GM23338 (cell line): ENCODE measurements at regions not wholly inside any gene's neighbourhood (a gene's known extent, or its start where the extent isn't known, plus 50 kb on each side); places are given as distances from the start of the nearest gene placed in this dataset.

Source experiments
- ATAC-seq: fragments of 200-7000 bp; cut with Tn5 transposase; 3 replicates; pipeline ENCODE4 v1.9.1; 2020
- DNase-seq: peaks from one replicate; pipeline ENCODE4 v3.0.0-alpha.2; 2015; ENCODE audit warnings: low spot score
- H2AFZ ChIP-seq: fragments of 200-600 bp; sonication (generic); 2 replicates; pipeline ENCODE4 v1.8.0; 2016; ENCODE audit warnings: antibody characterized with exemption, mild to moderate bottlenecking, moderate library complexity
- H3F3A ChIP-seq: fragments of 200-600 bp; sonication (generic); replicated peaks from 2 replicates; pipeline ENCODE4 v1.8.0; 2017; ENCODE audit warnings: antibody characterized with exemption, mixed run types, low read depth
- H3K27ac ChIP-seq: fragments of 200-600 bp; sonication (generic); 2 replicates; pipeline ENCODE4 v1.6.1; 2016; ENCODE audit warnings: low read depth
- H3K27me3 ChIP-seq: fragments of 200-600 bp; sonication (generic); 2 replicates; pipeline ENCODE4 v1.8.0; 2016; ENCODE audit warnings: mild to moderate bottlenecking, mixed run types, moderate library complexity; ENCODE audit not compliant: insufficient read depth
- H3K36me3 ChIP-seq: fragments of 200-600 bp; sonication (generic); 2 replicates; pipeline ENCODE4 v1.8.0; 2016; ENCODE audit warnings: mild to moderate bottlenecking; ENCODE audit not compliant: insufficient read depth
- H3K4me1 ChIP-seq: fragments of 200-600 bp; sonication (generic); 2 replicates; pipeline ENCODE4 v1.8.0; 2016; ENCODE audit warnings: mild to moderate bottlenecking, moderate library complexity; ENCODE audit not compliant: insufficient read depth
- H3K4me2 ChIP-seq: fragments of 200-600 bp; sonication (generic); 2 replicates; pipeline ENCODE4 v1.7.1; 2017; ENCODE audit warnings: mixed run types
- H3K4me3 ChIP-seq: fragments of 200-600 bp; sonication (generic); 2 replicates; pipeline ENCODE4 v1.6.1; 2016; ENCODE audit warnings: mixed run types
- H3K79me2 ChIP-seq: fragments of 200-600 bp; sonication (generic); replicated peaks from 2 replicates; pipeline ENCODE4 v1.8.0; 2017; ENCODE audit warnings: mild to moderate bottlenecking; ENCODE audit not compliant: insufficient read depth
- H3K9me2 ChIP-seq: fragments of 200-600 bp; sonication (generic); 2 replicates; pipeline ENCODE4 v1.8.0; 2017; ENCODE audit not compliant: insufficient read depth
- H4K20me1 ChIP-seq: fragments of 200-600 bp; sonication (generic); replicated peaks from 2 replicates; pipeline ENCODE4 v1.8.0; 2017; ENCODE audit warnings: mild to moderate bottlenecking; ENCODE audit not compliant: insufficient read depth
- H3K27ac Mint-ChIP-seq: 2 replicates; pipeline ENCODE4 v1.8.0; 2020; ENCODE audit warnings: inconsistent platforms, mild to moderate bottlenecking, moderate library complexity, mixed read lengths
- H3K27me3 Mint-ChIP-seq: 3 replicates; pipeline ENCODE4 v1.8.0; 2022; ENCODE audit warnings: low read depth, mild to moderate bottlenecking, moderate library complexity, mixed read lengths, inconsistent platforms; ENCODE audit not compliant: insufficient read depth, poor library complexity
- H3K36me3 Mint-ChIP-seq: 3 replicates; pipeline ENCODE4 v1.8.0; 2021; ENCODE audit warnings: low read depth, mild to moderate bottlenecking, inconsistent platforms, moderate library complexity, mixed read lengths
- H3K4me1 Mint-ChIP-seq: 3 replicates; pipeline ENCODE4 v1.8.0; 2020; ENCODE audit warnings: mild to moderate bottlenecking, inconsistent platforms, mixed read lengths
- H3K4me3 Mint-ChIP-seq: 3 replicates; pipeline ENCODE4 v1.8.0; 2021; ENCODE audit warnings: moderate library complexity, mild to moderate bottlenecking, inconsistent platforms, mixed read lengths
- H3K9me3 Mint-ChIP-seq: 3 replicates; pipeline ENCODE4 v1.8.0; 2020; ENCODE audit warnings: moderate library complexity, mild to moderate bottlenecking, inconsistent platforms, mixed read lengths
- CREB1 ChIP-seq: fragments of 250-450 bp; sonication (Bioruptor Pico); IDR thresholded peaks from 2 replicates; pipeline ENCODE4 v1.5.0; 2020; ENCODE audit warnings: low read depth, mild to moderate bottlenecking, moderate library complexity
- EZH2 ChIP-seq: fragments of 200-600 bp; sonication (generic); IDR thresholded peaks from one replicate; pipeline ENCODE4 v1.8.0; 2017; ENCODE audit warnings: antibody characterized with exemption, mild to moderate bottlenecking, low read depth; ENCODE audit not compliant: unreplicated experiment
- EZH2phosphoT487 ChIP-seq: fragments of 200-600 bp; sonication (generic); IDR thresholded peaks from one replicate; pipeline ENCODE4 v1.8.1; 2018; ENCODE audit warnings: antibody characterized with exemption; ENCODE audit not compliant: unreplicated experiment
- JUNB ChIP-seq: IDR thresholded peaks from one replicate; pipeline ENCODE4 v1.6.1; 2016; ENCODE audit warnings: antibody characterized with exemption; ENCODE audit not compliant: unreplicated experiment
- NANOG ChIP-seq: IDR thresholded peaks from 2 replicates; pipeline ENCODE4 v1.6.1; 2016; ENCODE audit warnings: antibody characterized with exemption, borderline replicate concordance
- POLR2AphosphoS5 ChIP-seq: IDR thresholded peaks from 2 replicates; pipeline ENCODE4 v1.6.1; 2016; ENCODE audit warnings: antibody characterized with exemption, low read depth
- STAT1 ChIP-seq: IDR thresholded peaks from one replicate; pipeline ENCODE4 v1.6.1; 2016; ENCODE audit warnings: antibody characterized with exemption; ENCODE audit not compliant: unreplicated experiment
- ZNF114 ChIP-seq: fragments of 250-450 bp; sonication (Bioruptor Pico); IDR thresholded peaks from 2 replicates; pipeline ENCODE4 v1.5.0; 2020; ENCODE audit warnings: mild to moderate bottlenecking, moderate library complexity
- ZNF331 ChIP-seq: fragments of 250-450 bp; sonication (Bioruptor Pico); IDR thresholded peaks from 2 replicates; pipeline ENCODE4 v1.5.0; 2020; ENCODE audit warnings: low read depth, mild to moderate bottlenecking, moderate library complexity
- TF ChIP-seq, protein P1 (sequence below): fragments of 250-450 bp; sonication (Bioruptor Pico); IDR thresholded peaks from 2 replicates; pipeline ENCODE4 v1.5.0; 2020; ENCODE audit warnings: mild to moderate bottlenecking, moderate library complexity
- TF ChIP-seq, protein P2 (sequence below), 2 experiments: fragments of 200-600 bp in 1 of 2; sonication (generic) in 1 of 2; conservative IDR thresholded peaks; 2 replicates each; pipeline versions ENCODE4 v1.5.1 to v1.6.1; 2016 to 2017; ENCODE audit warnings: antibody characterized with exemption in 2 of 2, low read depth in 2 of 2, mild to moderate bottlenecking in 2 of 2, moderate library complexity in 1 of 2
- TF ChIP-seq, protein P3 (sequence below): IDR thresholded peaks from 2 replicates; pipeline ENCODE4 v1.6.1; 2016; ENCODE audit warnings: antibody characterized with exemption
- TF ChIP-seq, protein P4 (sequence below): IDR thresholded peaks from one replicate; pipeline ENCODE4 v1.6.1; 2018; ENCODE audit warnings: antibody characterized with exemption; ENCODE audit not compliant: unreplicated experiment

DNA sequence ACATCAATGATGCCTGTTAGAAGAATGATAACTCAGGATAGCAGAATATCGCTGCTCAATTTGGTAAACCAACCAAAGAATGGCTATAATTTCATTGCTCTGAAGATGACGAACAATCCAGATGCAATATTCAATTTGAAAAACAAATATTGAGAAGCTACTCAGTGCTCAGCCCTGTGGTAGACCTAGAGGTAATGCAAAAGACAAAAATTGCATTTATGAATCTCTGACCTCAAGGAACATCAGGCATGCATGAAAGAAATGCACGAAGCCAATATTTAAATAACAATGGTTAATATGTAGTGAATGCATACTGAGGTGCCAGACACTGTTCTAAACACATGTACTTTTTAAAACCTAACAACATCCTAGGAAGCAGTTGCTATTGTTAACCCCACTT is 298.6 kb upstream of the TMTC1 start:
- no peak for TF ChIP-seq JUNB
- TF ChIP-seq STAT1: no peak
- no peak for TF ChIP-seq CREB1 (CRISPR knock-in tag)
- no peak for TF ChIP-seq NANOG
- TF ChIP-seq, protein P1, sequence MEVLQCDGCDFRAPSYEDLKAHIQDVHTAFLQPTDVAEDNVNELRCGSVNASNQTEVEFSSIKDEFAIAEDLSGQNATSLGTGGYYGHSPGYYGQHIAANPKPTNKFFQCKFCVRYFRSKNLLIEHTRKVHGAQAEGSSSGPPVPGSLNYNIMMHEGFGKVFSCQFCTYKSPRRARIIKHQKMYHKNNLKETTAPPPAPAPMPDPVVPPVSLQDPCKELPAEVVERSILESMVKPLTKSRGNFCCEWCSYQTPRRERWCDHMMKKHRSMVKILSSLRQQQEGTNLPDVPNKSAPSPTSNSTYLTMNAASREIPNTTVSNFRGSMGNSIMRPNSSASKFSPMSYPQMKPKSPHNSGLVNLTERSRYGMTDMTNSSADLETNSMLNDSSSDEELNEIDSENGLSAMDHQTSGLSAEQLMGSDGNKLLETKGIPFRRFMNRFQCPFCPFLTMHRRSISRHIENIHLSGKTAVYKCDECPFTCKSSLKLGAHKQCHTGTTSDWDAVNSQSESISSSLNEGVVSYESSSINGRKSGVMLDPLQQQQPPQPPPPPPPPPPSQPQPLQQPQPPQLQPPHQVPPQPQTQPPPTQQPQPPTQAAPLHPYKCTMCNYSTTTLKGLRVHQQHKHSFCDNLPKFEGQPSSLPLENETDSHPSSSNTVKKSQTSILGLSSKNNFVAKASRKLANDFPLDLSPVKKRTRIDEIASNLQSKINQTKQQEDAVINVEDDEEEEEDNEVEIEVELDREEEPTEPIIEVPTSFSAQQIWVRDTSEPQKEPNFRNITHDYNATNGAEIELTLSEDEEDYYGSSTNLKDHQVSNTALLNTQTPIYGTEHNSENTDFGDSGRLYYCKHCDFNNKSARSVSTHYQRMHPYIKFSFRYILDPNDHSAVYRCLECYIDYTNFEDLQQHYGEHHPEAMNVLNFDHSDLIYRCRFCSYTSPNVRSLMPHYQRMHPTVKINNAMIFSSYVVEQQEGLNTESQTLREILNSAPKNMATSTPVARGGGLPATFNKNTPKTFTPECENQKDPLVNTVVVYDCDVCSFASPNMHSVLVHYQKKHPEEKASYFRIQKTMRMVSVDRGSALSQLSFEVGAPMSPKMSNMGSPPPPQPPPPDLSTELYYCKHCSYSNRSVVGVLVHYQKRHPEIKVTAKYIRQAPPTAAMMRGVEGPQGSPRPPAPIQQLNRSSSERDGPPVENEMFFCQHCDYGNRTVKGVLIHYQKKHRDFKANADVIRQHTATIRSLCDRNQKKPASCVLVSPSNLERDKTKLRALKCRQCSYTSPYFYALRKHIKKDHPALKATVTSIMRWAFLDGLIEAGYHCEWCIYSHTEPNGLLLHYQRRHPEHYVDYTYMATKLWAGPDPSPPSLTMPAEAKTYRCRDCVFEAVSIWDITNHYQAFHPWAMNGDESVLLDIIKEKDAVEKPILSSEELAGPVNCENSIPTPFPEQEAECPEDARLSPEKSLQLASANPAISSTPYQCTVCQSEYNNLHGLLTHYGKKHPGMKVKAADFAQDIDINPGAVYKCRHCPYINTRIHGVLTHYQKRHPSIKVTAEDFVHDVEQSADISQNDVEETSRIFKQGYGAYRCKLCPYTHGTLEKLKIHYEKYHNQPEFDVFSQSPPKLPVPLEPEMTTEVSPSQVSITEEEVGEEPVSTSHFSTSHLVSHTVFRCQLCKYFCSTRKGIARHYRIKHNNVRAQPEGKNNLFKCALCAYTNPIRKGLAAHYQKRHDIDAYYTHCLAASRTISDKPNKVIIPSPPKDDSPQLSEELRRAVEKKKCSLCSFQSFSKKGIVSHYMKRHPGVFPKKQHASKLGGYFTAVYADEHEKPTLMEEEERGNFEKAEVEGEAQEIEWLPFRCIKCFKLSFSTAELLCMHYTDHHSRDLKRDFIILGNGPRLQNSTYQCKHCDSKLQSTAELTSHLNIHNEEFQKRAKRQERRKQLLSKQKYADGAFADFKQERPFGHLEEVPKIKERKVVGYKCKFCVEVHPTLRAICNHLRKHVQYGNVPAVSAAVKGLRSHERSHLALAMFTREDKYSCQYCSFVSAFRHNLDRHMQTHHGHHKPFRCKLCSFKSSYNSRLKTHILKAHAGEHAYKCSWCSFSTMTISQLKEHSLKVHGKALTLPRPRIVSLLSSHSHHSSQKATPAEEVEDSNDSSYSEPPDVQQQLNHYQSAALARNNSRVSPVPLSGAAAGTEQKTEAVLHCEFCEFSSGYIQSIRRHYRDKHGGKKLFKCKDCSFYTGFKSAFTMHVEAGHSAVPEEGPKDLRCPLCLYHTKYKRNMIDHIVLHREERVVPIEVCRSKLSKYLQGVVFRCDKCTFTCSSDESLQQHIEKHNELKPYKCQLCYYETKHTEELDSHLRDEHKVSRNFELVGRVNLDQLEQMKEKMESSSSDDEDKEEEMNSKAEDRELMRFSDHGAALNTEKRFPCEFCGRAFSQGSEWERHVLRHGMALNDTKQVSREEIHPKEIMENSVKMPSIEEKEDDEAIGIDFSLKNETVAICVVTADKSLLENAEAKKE (CRISPR knock-in tag): no peak
- TF ChIP-seq, protein P2, sequence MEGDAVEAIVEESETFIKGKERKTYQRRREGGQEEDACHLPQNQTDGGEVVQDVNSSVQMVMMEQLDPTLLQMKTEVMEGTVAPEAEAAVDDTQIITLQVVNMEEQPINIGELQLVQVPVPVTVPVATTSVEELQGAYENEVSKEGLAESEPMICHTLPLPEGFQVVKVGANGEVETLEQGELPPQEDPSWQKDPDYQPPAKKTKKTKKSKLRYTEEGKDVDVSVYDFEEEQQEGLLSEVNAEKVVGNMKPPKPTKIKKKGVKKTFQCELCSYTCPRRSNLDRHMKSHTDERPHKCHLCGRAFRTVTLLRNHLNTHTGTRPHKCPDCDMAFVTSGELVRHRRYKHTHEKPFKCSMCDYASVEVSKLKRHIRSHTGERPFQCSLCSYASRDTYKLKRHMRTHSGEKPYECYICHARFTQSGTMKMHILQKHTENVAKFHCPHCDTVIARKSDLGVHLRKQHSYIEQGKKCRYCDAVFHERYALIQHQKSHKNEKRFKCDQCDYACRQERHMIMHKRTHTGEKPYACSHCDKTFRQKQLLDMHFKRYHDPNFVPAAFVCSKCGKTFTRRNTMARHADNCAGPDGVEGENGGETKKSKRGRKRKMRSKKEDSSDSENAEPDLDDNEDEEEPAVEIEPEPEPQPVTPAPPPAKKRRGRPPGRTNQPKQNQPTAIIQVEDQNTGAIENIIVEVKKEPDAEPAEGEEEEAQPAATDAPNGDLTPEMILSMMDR (conservative IDR thresholded peaks at IDR 0.05; ENCODE audit: low read depth in 2 of 2): no peak
- TF ChIP-seq EZH2phosphoT487: no peak
- no peak for TF ChIP-seq ZNF331 (CRISPR knock-in tag)
- no peak for TF ChIP-seq ZNF114 (CRISPR knock-in tag)
- TF ChIP-seq, protein P3, sequence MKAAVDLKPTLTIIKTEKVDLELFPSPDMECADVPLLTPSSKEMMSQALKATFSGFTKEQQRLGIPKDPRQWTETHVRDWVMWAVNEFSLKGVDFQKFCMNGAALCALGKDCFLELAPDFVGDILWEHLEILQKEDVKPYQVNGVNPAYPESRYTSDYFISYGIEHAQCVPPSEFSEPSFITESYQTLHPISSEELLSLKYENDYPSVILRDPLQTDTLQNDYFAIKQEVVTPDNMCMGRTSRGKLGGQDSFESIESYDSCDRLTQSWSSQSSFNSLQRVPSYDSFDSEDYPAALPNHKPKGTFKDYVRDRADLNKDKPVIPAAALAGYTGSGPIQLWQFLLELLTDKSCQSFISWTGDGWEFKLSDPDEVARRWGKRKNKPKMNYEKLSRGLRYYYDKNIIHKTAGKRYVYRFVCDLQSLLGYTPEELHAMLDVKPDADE: no peak
- TF ChIP-seq, protein P4, sequence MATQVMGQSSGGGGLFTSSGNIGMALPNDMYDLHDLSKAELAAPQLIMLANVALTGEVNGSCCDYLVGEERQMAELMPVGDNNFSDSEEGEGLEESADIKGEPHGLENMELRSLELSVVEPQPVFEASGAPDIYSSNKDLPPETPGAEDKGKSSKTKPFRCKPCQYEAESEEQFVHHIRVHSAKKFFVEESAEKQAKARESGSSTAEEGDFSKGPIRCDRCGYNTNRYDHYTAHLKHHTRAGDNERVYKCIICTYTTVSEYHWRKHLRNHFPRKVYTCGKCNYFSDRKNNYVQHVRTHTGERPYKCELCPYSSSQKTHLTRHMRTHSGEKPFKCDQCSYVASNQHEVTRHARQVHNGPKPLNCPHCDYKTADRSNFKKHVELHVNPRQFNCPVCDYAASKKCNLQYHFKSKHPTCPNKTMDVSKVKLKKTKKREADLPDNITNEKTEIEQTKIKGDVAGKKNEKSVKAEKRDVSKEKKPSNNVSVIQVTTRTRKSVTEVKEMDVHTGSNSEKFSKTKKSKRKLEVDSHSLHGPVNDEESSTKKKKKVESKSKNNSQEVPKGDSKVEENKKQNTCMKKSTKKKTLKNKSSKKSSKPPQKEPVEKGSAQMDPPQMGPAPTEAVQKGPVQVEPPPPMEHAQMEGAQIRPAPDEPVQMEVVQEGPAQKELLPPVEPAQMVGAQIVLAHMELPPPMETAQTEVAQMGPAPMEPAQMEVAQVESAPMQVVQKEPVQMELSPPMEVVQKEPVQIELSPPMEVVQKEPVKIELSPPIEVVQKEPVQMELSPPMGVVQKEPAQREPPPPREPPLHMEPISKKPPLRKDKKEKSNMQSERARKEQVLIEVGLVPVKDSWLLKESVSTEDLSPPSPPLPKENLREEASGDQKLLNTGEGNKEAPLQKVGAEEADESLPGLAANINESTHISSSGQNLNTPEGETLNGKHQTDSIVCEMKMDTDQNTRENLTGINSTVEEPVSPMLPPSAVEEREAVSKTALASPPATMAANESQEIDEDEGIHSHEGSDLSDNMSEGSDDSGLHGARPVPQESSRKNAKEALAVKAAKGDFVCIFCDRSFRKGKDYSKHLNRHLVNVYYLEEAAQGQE: no peak
- no peak for TF ChIP-seq EZH2
- TF ChIP-seq POLR2AphosphoS5: no peak
- Histone ChIP-seq H4K20me1 (no peaks in the 10 kb centered on the region), H3K36me3 (no peaks in the 10 kb centered on the region), H3K27ac (no peak overlapping the region), H3K4me2 (no peak overlapping the region), H3K27me3 (no peaks in the 10 kb centered on the region), H2AFZ (no peak overlapping the region), H3K79me2 (no peaks in the 10 kb centered on the region), H3K4me3 (no peak overlapping the region), H3K9me2 (peaks cover 5% of the 10 kb centered on the region; the same call in 1 of the 2 replicates), H3F3A (no peaks in the 10 kb centered on the region), H3K4me1 (no peaks in the 10 kb centered on the region)
- Mint-ChIP-seq H3K27ac (no peak overlapping the region), H3K27me3 (peaks cover 2% of the 10 kb centered on the region), H3K9me3 (no peaks in the 10 kb centered on the region), H3K4me3 (no peak overlapping the region), H3K4me1 (no peaks in the 10 kb centered on the region), H3K36me3 (no peaks in the 10 kb centered on the region)
- ATAC-seq: no peak
- DNase-seq: no peak
